WTC11 (cell line): ENCODE measurements at regions not wholly inside any gene's neighbourhood (a gene's known extent, or its start where the extent isn't known, plus 50 kb on each side); places are given as distances from the start of the nearest gene placed in this dataset.

Experiments used
- ATAC-seq: fragments of 200-7000 bp; cut with Tn5 transposase; 2 replicates; pipeline ENCODE4 v1.10.0; 2021; ENCODE audit warnings: mild to moderate bottlenecking, moderate library complexity
- CTCF ChIA-PET: fragments of 300-600 bp; sonication (Branson Sonifier 250); formaldehyde crosslinking; loops from one replicate; lab custom pipeline; 2021; ENCODE audit warnings: antibody characterized with exemption; lab: Charles Lee
- POLR2A ChIA-PET: fragments of 350-600 bp; sonication (Branson Sonifier 250); formaldehyde crosslinking; loops from one replicate; lab custom pipeline; 2021; ENCODE audit warnings: antibody characterized with exemption; lab: Charles Lee
- DNase-seq: peaks from one replicate; pipeline ENCODE4 v3.0.0; 2021; ENCODE audit warnings: low spot score
- H3K27ac Mint-ChIP-seq: 2 replicates; pipeline ENCODE4 v1.8.0; 2021; ENCODE audit warnings: mixed read lengths
- H3K27me3 Mint-ChIP-seq: 2 replicates; pipeline ENCODE4 v1.8.0; 2021; ENCODE audit warnings: low read depth, mild to moderate bottlenecking, moderate library complexity, mixed read lengths
- H3K36me3 Mint-ChIP-seq: 2 replicates; pipeline ENCODE4 v1.8.0; 2021; ENCODE audit warnings: mixed read lengths
- H3K4me1 Mint-ChIP-seq: 2 replicates; pipeline ENCODE4 v1.8.0; 2022; ENCODE audit warnings: mixed read lengths
- H3K4me3 Mint-ChIP-seq: 2 replicates; pipeline ENCODE4 v1.8.0; 2021; ENCODE audit warnings: mild to moderate bottlenecking, moderate library complexity, mixed read lengths
- H3K9me3 Mint-ChIP-seq: 2 replicates; pipeline ENCODE4 v1.8.0; 2021; ENCODE audit warnings: mixed read lengths
- ARID4B ChIP-seq: sonication (generic); formaldehyde crosslinking; IDR thresholded peaks from 2 replicates; pipeline ENCODE4 v1.8.0; 2023; ENCODE audit warnings: missing genetic modification reagents, mild to moderate bottlenecking, borderline replicate concordance
- ATF1 ChIP-seq: sonication (generic); formaldehyde crosslinking; IDR thresholded peaks from 2 replicates; pipeline ENCODE4 v1.8.1; 2023; ENCODE audit warnings: mild to moderate bottlenecking, moderate library complexity, missing genetic modification reagents
- ETV6 ChIP-seq: sonication (generic); formaldehyde crosslinking; IDR thresholded peaks from 2 replicates; pipeline ENCODE4 v1.8.1; 2022; ENCODE audit warnings: mild to moderate bottlenecking, missing genetic modification reagents
- FOXJ3 ChIP-seq: sonication (generic); formaldehyde crosslinking; IDR thresholded peaks from 2 replicates; pipeline ENCODE4 v1.9.0; 2021; ENCODE audit warnings: missing genetic modification reagents, mild to moderate bottlenecking, borderline replicate concordance
- FOXP1 ChIP-seq: sonication (generic); formaldehyde crosslinking; IDR thresholded peaks from 2 replicates; pipeline ENCODE4 v1.8.0; 2022; ENCODE audit warnings: missing genetic modification reagents, mild to moderate bottlenecking, moderate library complexity, borderline replicate concordance
- HMGA2 ChIP-seq: fragments of 250-450 bp; sonication (Bioruptor Pico); IDR thresholded peaks from 2 replicates; pipeline ENCODE4 v1.4.0; 2021; ENCODE audit warnings: mild to moderate bottlenecking, moderate library complexity
- HMGXB4 ChIP-seq: sonication (generic); formaldehyde crosslinking; IDR thresholded peaks from 2 replicates; pipeline ENCODE4 v1.8.1; 2023; ENCODE audit warnings: mild to moderate bottlenecking, moderate library complexity, missing genetic modification reagents
- IRF1 ChIP-seq: sonication (generic); formaldehyde crosslinking; IDR thresholded peaks from 2 replicates; pipeline ENCODE4 v1.8.0; 2023; ENCODE audit warnings: missing genetic modification reagents
- IRF2 ChIP-seq: sonication (generic); formaldehyde crosslinking; IDR thresholded peaks from 2 replicates; pipeline ENCODE4 v1.8.0; 2022; ENCODE audit warnings: low read depth, missing genetic modification reagents, borderline replicate concordance
- JUN ChIP-seq: sonication (generic); formaldehyde crosslinking; IDR thresholded peaks from 2 replicates; pipeline ENCODE4 v1.8.0; 2023; ENCODE audit warnings: mild to moderate bottlenecking, missing genetic modification reagents
- MAX ChIP-seq: sonication (generic); formaldehyde crosslinking; IDR thresholded peaks from 2 replicates; pipeline ENCODE4 v1.8.0; 2022; ENCODE audit warnings: mild to moderate bottlenecking, missing genetic modification reagents
- MLX ChIP-seq: sonication (generic); formaldehyde crosslinking; IDR thresholded peaks from 2 replicates; pipeline ENCODE4 v1.8.1; 2023; ENCODE audit warnings: mild to moderate bottlenecking, missing genetic modification reagents, moderate library complexity
- PRRX2 ChIP-seq: fragments of 250-450 bp; sonication (Bioruptor Pico); IDR thresholded peaks from 2 replicates; pipeline ENCODE4 v1.8.0; 2021; ENCODE audit warnings: mild to moderate bottlenecking
- SMAD4 ChIP-seq: sonication (generic); formaldehyde crosslinking; IDR thresholded peaks from 2 replicates; pipeline ENCODE4 v1.8.0; 2022; ENCODE audit warnings: mild to moderate bottlenecking, missing genetic modification reagents
- STAT6 ChIP-seq: sonication (generic); formaldehyde crosslinking; conservative IDR thresholded peaks from 2 replicates; pipeline ENCODE4 v1.8.1; 2023; ENCODE audit warnings: mild to moderate bottlenecking, low read depth, missing genetic modification reagents, moderate library complexity
- ZNF121 ChIP-seq: sonication (generic); formaldehyde crosslinking; IDR thresholded peaks from 2 replicates; pipeline ENCODE4 v1.8.0; 2023; ENCODE audit warnings: missing genetic modification reagents
- ZNF416 ChIP-seq: fragments of 250-450 bp; sonication (Bioruptor Pico); IDR thresholded peaks from 2 replicates; pipeline ENCODE4 v1.9.0; 2021; ENCODE audit warnings: mild to moderate bottlenecking, inconsistent platforms
- ZNF532 ChIP-seq: fragments of 250-450 bp; sonication (Bioruptor Pico); IDR thresholded peaks from 2 replicates; pipeline ENCODE4 v1.9.0; 2021; ENCODE audit warnings: mild to moderate bottlenecking, borderline replicate concordance
- ZNF671 ChIP-seq: fragments of 250-450 bp; sonication (Bioruptor Pico); IDR thresholded peaks from 2 replicates; pipeline ENCODE4 v1.8.0; 2021; ENCODE audit warnings: mild to moderate bottlenecking
- ZSCAN18 ChIP-seq: fragments of 250-450 bp; sonication (Bioruptor Pico); IDR thresholded peaks from 2 replicates; pipeline ENCODE4 v2.1.2; 2022; ENCODE audit warnings: mild to moderate bottlenecking, moderate library complexity

- DNase-seq (no peak), ATAC-seq (no peak)
- no peaks in the 10 kb centered on the region for H3K36me3 Mint-ChIP-seq
- POLR2A ChIA-PET: no interaction called here
- H3K27me3 Mint-ChIP-seq: no peaks in the 10 kb centered on the region; the same call in 1 of the 2 replicates
- H3K4me3 Mint-ChIP-seq: no peak overlapping the region
- peaks cover 18% of the 10 kb centered on the region for H3K4me1 Mint-ChIP-seq
- H3K9me3 Mint-ChIP-seq: peaks cover 4% of the 10 kb centered on the region; the same call in 1 of the 2 replicates
- TF ChIP-seq STAT6 (no peak), IRF2 (CRISPR knock-in tag) (no peak), HMGA2 (no peak), ZNF416 (no peak), ZNF532 (CRISPR knock-in tag) (no peak), ETV6 (CRISPR knock-in tag) (no peak), MAX (CRISPR knock-in tag) (no peak), PRRX2 (CRISPR knock-in tag) (no peak), FOXJ3 (CRISPR knock-in tag) (no peak), ARID4B (CRISPR knock-in tag) (no peak), ZNF671 (no peak), MLX (no peak), FOXP1 (CRISPR knock-in tag) (no peak), ZSCAN18 (CRISPR knock-in tag) (no peak), ZNF121 (CRISPR knock-in tag) (no peak), ATF1 (CRISPR knock-in tag) (no peak), HMGXB4 (CRISPR knock-in tag) (no peak), IRF1 (CRISPR knock-in tag) (no peak), JUN (no peak), SMAD4 (CRISPR knock-in tag) (no peak)
- CTCF ChIA-PET: interaction anchor here (1.1 kb wide), 1 partner anchor 12 kb away, joined by 3 read pairs; no protein-coding TSS in a partner anchor
- H3K27ac Mint-ChIP-seq: no peak overlapping the region
Measured at GRCh38 chr18:57947117-57947516, 96.9 kb upstream of the NEDD4L start.
